WTC11 (cell line): ENCODE measurements at regions not wholly inside any gene's neighbourhood (a gene's known extent, or its start where the extent isn't known, plus 50 kb on each side); places are given as distances from the start of the nearest gene placed in this dataset.

Experiments used
- EMX1 ChIP-seq: fragments of 250-450 bp; sonication (Bioruptor Pico); IDR thresholded peaks from 2 replicates; pipeline ENCODE4 v1.8.0; 2021; ENCODE audit warnings: mild to moderate bottlenecking
- ESRRA ChIP-seq: sonication (generic); formaldehyde crosslinking; IDR thresholded peaks from 2 replicates; pipeline ENCODE4 v1.8.1; 2022; ENCODE audit warnings: mild to moderate bottlenecking, missing genetic modification reagents, borderline replicate concordance
- MYBL2 ChIP-seq: sonication (generic); formaldehyde crosslinking; IDR thresholded peaks from 2 replicates; pipeline ENCODE4 v1.8.1; 2023; ENCODE audit warnings: mild to moderate bottlenecking, moderate library complexity, missing genetic modification reagents
- NFYB ChIP-seq: sonication (generic); formaldehyde crosslinking; conservative IDR thresholded peaks from 2 replicates; pipeline ENCODE4 v1.8.0; 2022; ENCODE audit warnings: low read depth, missing genetic modification reagents
- NR2C2 ChIP-seq: sonication (generic); formaldehyde crosslinking; IDR thresholded peaks from 2 replicates; pipeline ENCODE4 v1.8.0; 2022; ENCODE audit warnings: mild to moderate bottlenecking, missing genetic modification reagents
- OVOL2 ChIP-seq: fragments of 250-450 bp; sonication (Bioruptor Pico); IDR thresholded peaks from 2 replicates; pipeline ENCODE4 v1.9.0; 2021; ENCODE audit warnings: mild to moderate bottlenecking, borderline replicate concordance
- TP53 ChIP-seq: sonication (generic); formaldehyde crosslinking; IDR thresholded peaks from 2 replicates; pipeline ENCODE4 v1.8.1; 2023; ENCODE audit warnings: mild to moderate bottlenecking, missing genetic modification reagents
- ZBTB21 ChIP-seq: sonication (generic); formaldehyde crosslinking; IDR thresholded peaks from 2 replicates; pipeline ENCODE4 v1.8.1; 2023; ENCODE audit warnings: mild to moderate bottlenecking, missing genetic modification reagents, borderline replicate concordance
- ZNF671 ChIP-seq: fragments of 250-450 bp; sonication (Bioruptor Pico); IDR thresholded peaks from 2 replicates; pipeline ENCODE4 v1.8.0; 2021; ENCODE audit warnings: mild to moderate bottlenecking
- TF ChIP-seq, protein P1 (sequence below): fragments of 200-600 bp; IDR thresholded peaks from 2 replicates; pipeline ENCODE4 v1.8.0; 2022; ENCODE audit warnings: antibody characterized with exemption
- TF ChIP-seq, protein P2 (sequence below): sonication (generic); formaldehyde crosslinking; IDR thresholded peaks from 2 replicates; pipeline ENCODE4 v1.8.0; 2022; ENCODE audit warnings: mild to moderate bottlenecking, missing genetic modification reagents
- TF ChIP-seq, protein P3 (sequence below): sonication (generic); formaldehyde crosslinking; IDR thresholded peaks from 2 replicates; pipeline ENCODE4 v1.8.0; 2023; ENCODE audit warnings: missing genetic modification reagents
- TF ChIP-seq, protein P4 (sequence below): sonication (generic); formaldehyde crosslinking; IDR thresholded peaks from 2 replicates; pipeline ENCODE4 v1.8.1; 2022; ENCODE audit warnings: low read depth, missing genetic modification reagents, borderline replicate concordance

DNA sequence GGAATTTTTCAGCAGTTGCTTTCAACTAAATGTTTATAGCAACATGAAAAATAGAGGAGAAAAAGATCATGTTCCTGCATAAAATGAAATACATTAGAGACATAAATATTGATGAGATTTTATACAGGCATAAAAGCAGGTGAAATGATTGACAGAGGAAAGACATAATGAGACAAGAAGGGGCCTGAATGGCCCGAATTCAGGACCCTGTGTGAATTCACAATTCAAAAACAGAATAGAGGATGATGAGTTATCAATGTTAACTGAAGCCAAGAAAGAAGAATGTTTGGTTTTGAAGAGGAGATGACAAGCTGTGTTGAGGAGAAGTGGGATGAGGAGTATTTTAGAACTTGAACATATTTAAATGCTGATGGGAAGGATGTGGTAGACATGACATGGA lies 371.1 kb downstream of the FBXO8 start:
- TF ChIP-seq, protein P1, sequence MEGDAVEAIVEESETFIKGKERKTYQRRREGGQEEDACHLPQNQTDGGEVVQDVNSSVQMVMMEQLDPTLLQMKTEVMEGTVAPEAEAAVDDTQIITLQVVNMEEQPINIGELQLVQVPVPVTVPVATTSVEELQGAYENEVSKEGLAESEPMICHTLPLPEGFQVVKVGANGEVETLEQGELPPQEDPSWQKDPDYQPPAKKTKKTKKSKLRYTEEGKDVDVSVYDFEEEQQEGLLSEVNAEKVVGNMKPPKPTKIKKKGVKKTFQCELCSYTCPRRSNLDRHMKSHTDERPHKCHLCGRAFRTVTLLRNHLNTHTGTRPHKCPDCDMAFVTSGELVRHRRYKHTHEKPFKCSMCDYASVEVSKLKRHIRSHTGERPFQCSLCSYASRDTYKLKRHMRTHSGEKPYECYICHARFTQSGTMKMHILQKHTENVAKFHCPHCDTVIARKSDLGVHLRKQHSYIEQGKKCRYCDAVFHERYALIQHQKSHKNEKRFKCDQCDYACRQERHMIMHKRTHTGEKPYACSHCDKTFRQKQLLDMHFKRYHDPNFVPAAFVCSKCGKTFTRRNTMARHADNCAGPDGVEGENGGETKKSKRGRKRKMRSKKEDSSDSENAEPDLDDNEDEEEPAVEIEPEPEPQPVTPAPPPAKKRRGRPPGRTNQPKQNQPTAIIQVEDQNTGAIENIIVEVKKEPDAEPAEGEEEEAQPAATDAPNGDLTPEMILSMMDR: no peak
- TF ChIP-seq MYBL2 (CRISPR knock-in tag) (no peak), NR2C2 (CRISPR knock-in tag) (no peak), OVOL2 (no peak), ZBTB21 (CRISPR knock-in tag) (no peak), ZNF671 (CRISPR knock-in tag) (no peak), ESRRA (CRISPR knock-in tag) (no peak), TP53 (no peak), EMX1 (CRISPR knock-in tag) (no peak), NFYB (CRISPR knock-in tag) (no peak)
- TF ChIP-seq, protein P2, sequence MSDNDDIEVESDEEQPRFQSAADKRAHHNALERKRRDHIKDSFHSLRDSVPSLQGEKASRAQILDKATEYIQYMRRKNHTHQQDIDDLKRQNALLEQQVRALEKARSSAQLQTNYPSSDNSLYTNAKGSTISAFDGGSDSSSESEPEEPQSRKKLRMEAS: no peak
- TF ChIP-seq, protein P3, sequence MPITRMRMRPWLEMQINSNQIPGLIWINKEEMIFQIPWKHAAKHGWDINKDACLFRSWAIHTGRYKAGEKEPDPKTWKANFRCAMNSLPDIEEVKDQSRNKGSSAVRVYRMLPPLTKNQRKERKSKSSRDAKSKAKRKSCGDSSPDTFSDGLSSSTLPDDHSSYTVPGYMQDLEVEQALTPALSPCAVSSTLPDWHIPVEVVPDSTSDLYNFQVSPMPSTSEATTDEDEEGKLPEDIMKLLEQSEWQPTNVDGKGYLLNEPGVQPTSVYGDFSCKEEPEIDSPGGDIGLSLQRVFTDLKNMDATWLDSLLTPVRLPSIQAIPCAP: no peak
- TF ChIP-seq, protein P4, sequence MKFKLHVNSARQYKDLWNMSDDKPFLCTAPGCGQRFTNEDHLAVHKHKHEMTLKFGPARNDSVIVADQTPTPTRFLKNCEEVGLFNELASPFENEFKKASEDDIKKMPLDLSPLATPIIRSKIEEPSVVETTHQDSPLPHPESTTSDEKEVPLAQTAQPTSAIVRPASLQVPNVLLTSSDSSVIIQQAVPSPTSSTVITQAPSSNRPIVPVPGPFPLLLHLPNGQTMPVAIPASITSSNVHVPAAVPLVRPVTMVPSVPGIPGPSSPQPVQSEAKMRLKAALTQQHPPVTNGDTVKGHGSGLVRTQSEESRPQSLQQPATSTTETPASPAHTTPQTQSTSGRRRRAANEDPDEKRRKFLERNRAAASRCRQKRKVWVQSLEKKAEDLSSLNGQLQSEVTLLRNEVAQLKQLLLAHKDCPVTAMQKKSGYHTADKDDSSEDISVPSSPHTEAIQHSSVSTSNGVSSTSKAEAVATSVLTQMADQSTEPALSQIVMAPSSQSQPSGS (CRISPR knock-in tag): no peak
